H1 (cell line): ENCODE measurements at regions not wholly inside any gene's neighbourhood (a gene's known extent, or its start where the extent isn't known, plus 50 kb on each side); places are given as distances from the start of the nearest gene placed in this dataset.

Experiments
- CEBPB ChIP-seq: IDR thresholded peaks from 2 replicates; pipeline ENCODE4 v1.6.1; 2012; ENCODE audit warnings: low read depth, low read length
- TF ChIP-seq, protein P1 (sequence below), 3 experiments: IDR thresholded peaks; 1 replicate in 2 of 3; 2 replicates in 1 of 3; pipeline versions ENCODE4 v1.5.1 to v1.6.1; 2011; ENCODE audit warnings: low read length in 3 of 3, mild to moderate bottlenecking in 3 of 3, inconsistent platforms in 2 of 3, low read depth in 1 of 3, moderate library complexity in 1 of 3; ENCODE audit not compliant: insufficient read depth in 1 of 3; ENCODE audit errors: control extremely low read depth in 1 of 3

GRCh38 chr10:129058664-129059155 lies 408.3 kb upstream of the MGMT start:
- TF ChIP-seq, protein P1, sequence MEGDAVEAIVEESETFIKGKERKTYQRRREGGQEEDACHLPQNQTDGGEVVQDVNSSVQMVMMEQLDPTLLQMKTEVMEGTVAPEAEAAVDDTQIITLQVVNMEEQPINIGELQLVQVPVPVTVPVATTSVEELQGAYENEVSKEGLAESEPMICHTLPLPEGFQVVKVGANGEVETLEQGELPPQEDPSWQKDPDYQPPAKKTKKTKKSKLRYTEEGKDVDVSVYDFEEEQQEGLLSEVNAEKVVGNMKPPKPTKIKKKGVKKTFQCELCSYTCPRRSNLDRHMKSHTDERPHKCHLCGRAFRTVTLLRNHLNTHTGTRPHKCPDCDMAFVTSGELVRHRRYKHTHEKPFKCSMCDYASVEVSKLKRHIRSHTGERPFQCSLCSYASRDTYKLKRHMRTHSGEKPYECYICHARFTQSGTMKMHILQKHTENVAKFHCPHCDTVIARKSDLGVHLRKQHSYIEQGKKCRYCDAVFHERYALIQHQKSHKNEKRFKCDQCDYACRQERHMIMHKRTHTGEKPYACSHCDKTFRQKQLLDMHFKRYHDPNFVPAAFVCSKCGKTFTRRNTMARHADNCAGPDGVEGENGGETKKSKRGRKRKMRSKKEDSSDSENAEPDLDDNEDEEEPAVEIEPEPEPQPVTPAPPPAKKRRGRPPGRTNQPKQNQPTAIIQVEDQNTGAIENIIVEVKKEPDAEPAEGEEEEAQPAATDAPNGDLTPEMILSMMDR (IDR thresholded peaks at IDR 0.05; ENCODE audit: control extremely low read depth in 1 of 3, insufficient read depth in 1 of 3, low read depth in 1 of 3, low read length in 3 of 3) = no peak
- TF ChIP-seq CEBPB = no peak
